WTC11 (cell line): ENCODE measurements at regions not wholly inside any gene's neighbourhood (a gene's known extent, or its start where the extent isn't known, plus 50 kb on each side); places are given as distances from the start of the nearest gene placed in this dataset.

Experiments
- ATAC-seq: fragments of 200-7000 bp; cut with Tn5 transposase; 2 replicates; pipeline ENCODE4 v1.10.0; 2021; ENCODE audit warnings: mild to moderate bottlenecking, moderate library complexity
- CTCF ChIA-PET: fragments of 300-600 bp; sonication (Branson Sonifier 250); formaldehyde crosslinking; loops from one replicate; lab custom pipeline; 2021; ENCODE audit warnings: antibody characterized with exemption; lab: Charles Lee
- POLR2A ChIA-PET: fragments of 350-600 bp; sonication (Branson Sonifier 250); formaldehyde crosslinking; loops from one replicate; lab custom pipeline; 2021; ENCODE audit warnings: antibody characterized with exemption; lab: Charles Lee
- DNase-seq: peaks from one replicate; pipeline ENCODE4 v3.0.0; 2021; ENCODE audit warnings: low spot score
- H3K27ac Mint-ChIP-seq: 2 replicates; pipeline ENCODE4 v1.8.0; 2021; ENCODE audit warnings: mixed read lengths
- H3K27me3 Mint-ChIP-seq: 2 replicates; pipeline ENCODE4 v1.8.0; 2021; ENCODE audit warnings: low read depth, mild to moderate bottlenecking, moderate library complexity, mixed read lengths
- H3K36me3 Mint-ChIP-seq: 2 replicates; pipeline ENCODE4 v1.8.0; 2021; ENCODE audit warnings: mixed read lengths
- H3K4me1 Mint-ChIP-seq: 2 replicates; pipeline ENCODE4 v1.8.0; 2022; ENCODE audit warnings: mixed read lengths
- H3K4me3 Mint-ChIP-seq: 2 replicates; pipeline ENCODE4 v1.8.0; 2021; ENCODE audit warnings: mild to moderate bottlenecking, moderate library complexity, mixed read lengths
- H3K9me3 Mint-ChIP-seq: 2 replicates; pipeline ENCODE4 v1.8.0; 2021; ENCODE audit warnings: mixed read lengths
- AFF4 ChIP-seq: sonication (generic); formaldehyde crosslinking; IDR thresholded peaks from 2 replicates; pipeline ENCODE4 v1.8.1; 2023; ENCODE audit warnings: mild to moderate bottlenecking, missing genetic modification reagents, borderline replicate concordance
- ATF1 ChIP-seq: sonication (generic); formaldehyde crosslinking; IDR thresholded peaks from 2 replicates; pipeline ENCODE4 v1.8.1; 2023; ENCODE audit warnings: mild to moderate bottlenecking, moderate library complexity, missing genetic modification reagents
- ESRRA ChIP-seq: sonication (generic); formaldehyde crosslinking; IDR thresholded peaks from 2 replicates; pipeline ENCODE4 v1.8.1; 2022; ENCODE audit warnings: mild to moderate bottlenecking, missing genetic modification reagents, borderline replicate concordance
- FOXJ3 ChIP-seq: sonication (generic); formaldehyde crosslinking; IDR thresholded peaks from 2 replicates; pipeline ENCODE4 v1.9.0; 2021; ENCODE audit warnings: missing genetic modification reagents, mild to moderate bottlenecking, borderline replicate concordance
- IRF2 ChIP-seq: sonication (generic); formaldehyde crosslinking; IDR thresholded peaks from 2 replicates; pipeline ENCODE4 v1.8.0; 2022; ENCODE audit warnings: low read depth, missing genetic modification reagents, borderline replicate concordance
- TEAD1 ChIP-seq: sonication (generic); formaldehyde crosslinking; IDR thresholded peaks from 2 replicates; pipeline ENCODE4 v1.8.0; 2022; ENCODE audit warnings: mild to moderate bottlenecking, missing genetic modification reagents
- ZBTB43 ChIP-seq: sonication (generic); formaldehyde crosslinking; IDR thresholded peaks from 2 replicates; pipeline ENCODE4 v1.8.1; 2023; ENCODE audit warnings: mild to moderate bottlenecking, missing genetic modification reagents
- ZNF263 ChIP-seq: sonication (generic); formaldehyde crosslinking; IDR thresholded peaks from 2 replicates; pipeline ENCODE4 v1.8.1; 2022; ENCODE audit warnings: low read depth, mild to moderate bottlenecking, moderate library complexity, missing genetic modification reagents
- ZNF423 ChIP-seq: fragments of 250-450 bp; sonication (Bioruptor Pico); IDR thresholded peaks from 2 replicates; pipeline ENCODE4 v2.1.2; 2022; ENCODE audit warnings: mild to moderate bottlenecking, moderate library complexity
- ZNF671 ChIP-seq: fragments of 250-450 bp; sonication (Bioruptor Pico); IDR thresholded peaks from 2 replicates; pipeline ENCODE4 v1.8.0; 2021; ENCODE audit warnings: mild to moderate bottlenecking
- TF ChIP-seq, protein P1 (sequence below): fragments of 250-450 bp; sonication (Bioruptor Pico); IDR thresholded peaks from 2 replicates; pipeline ENCODE4 v1.9.0; 2021; ENCODE audit warnings: mild to moderate bottlenecking, borderline replicate concordance
- TF ChIP-seq, protein P2 (sequence below): fragments of 250-450 bp; sonication (Bioruptor Pico); IDR thresholded peaks from 2 replicates; pipeline ENCODE4 v1.9.0; 2021; ENCODE audit warnings: mild to moderate bottlenecking
- TF ChIP-seq, protein P3 (sequence below): sonication (generic); formaldehyde crosslinking; IDR thresholded peaks from 2 replicates; pipeline ENCODE4 v1.8.1; 2022; ENCODE audit warnings: missing genetic modification reagents, borderline replicate concordance
- TF ChIP-seq, protein P4 (sequence below): sonication (generic); formaldehyde crosslinking; IDR thresholded peaks from 2 replicates; pipeline ENCODE4 v1.8.0; 2023; ENCODE audit warnings: mild to moderate bottlenecking, missing genetic modification reagents
- TF ChIP-seq, protein P5 (sequence below): fragments of 250-450 bp; sonication (Bioruptor Pico); IDR thresholded peaks from 2 replicates; pipeline ENCODE4 v1.8.0; 2021; ENCODE audit warnings: mild to moderate bottlenecking

DNA sequence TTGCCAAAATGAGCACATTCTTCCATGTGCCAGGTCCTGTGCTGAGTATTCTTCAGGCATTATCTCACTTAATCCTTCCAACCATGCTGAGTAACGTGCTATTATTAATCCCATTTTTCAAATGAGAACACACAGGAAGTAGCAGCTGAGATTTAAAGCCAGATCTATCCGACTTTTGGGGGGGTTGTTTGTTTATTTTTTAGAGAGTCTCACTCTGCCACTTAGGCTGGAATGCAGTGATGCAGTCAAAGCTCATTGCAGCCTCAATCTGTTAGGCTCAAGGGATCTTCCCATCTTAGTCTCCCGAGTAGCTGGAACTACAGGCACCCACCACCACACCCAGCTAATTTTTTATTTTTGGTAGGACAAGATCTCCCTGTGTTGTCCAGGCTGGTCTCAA is 55.5 kb upstream of the TRIM2 start:
- H3K4me1 Mint-ChIP-seq, result peaks cover 47% of the 10 kb centered on the region
- no peak for ATAC-seq
- CTCF ChIA-PET, result interaction anchor here (0.9 kb wide), 1 partner anchor 84 kb away, joined by 3 read pairs; no protein-coding TSS in a partner anchor

More for the DNA sequence above, 55.5 kb upstream of the TRIM2 start:
- H3K36me3 Mint-ChIP-seq, result no peaks in the 10 kb centered on the region
- H3K4me3 Mint-ChIP-seq, result no peak overlapping the region
- peaks cover 30% of the 10 kb centered on the region for H3K27me3 Mint-ChIP-seq
- H3K9me3 Mint-ChIP-seq, result no peaks in the 10 kb centered on the region
- no peak for DNase-seq
- POLR2A ChIA-PET, result no interaction called here
- no peak overlapping the region for H3K27ac Mint-ChIP-seq
- TF ChIP-seq ATF1 (CRISPR knock-in tag) (no peak), TEAD1 (no peak), ESRRA (no peak), ZNF263 (CRISPR knock-in tag) (no peak), ZNF671 (CRISPR knock-in tag) (no peak), IRF2 (no peak), ZNF423 (no peak), AFF4 (CRISPR knock-in tag) (no peak), ZBTB43 (CRISPR knock-in tag) (no peak), FOXJ3 (CRISPR knock-in tag) (no peak)
- TF ChIP-seq, protein P1, sequence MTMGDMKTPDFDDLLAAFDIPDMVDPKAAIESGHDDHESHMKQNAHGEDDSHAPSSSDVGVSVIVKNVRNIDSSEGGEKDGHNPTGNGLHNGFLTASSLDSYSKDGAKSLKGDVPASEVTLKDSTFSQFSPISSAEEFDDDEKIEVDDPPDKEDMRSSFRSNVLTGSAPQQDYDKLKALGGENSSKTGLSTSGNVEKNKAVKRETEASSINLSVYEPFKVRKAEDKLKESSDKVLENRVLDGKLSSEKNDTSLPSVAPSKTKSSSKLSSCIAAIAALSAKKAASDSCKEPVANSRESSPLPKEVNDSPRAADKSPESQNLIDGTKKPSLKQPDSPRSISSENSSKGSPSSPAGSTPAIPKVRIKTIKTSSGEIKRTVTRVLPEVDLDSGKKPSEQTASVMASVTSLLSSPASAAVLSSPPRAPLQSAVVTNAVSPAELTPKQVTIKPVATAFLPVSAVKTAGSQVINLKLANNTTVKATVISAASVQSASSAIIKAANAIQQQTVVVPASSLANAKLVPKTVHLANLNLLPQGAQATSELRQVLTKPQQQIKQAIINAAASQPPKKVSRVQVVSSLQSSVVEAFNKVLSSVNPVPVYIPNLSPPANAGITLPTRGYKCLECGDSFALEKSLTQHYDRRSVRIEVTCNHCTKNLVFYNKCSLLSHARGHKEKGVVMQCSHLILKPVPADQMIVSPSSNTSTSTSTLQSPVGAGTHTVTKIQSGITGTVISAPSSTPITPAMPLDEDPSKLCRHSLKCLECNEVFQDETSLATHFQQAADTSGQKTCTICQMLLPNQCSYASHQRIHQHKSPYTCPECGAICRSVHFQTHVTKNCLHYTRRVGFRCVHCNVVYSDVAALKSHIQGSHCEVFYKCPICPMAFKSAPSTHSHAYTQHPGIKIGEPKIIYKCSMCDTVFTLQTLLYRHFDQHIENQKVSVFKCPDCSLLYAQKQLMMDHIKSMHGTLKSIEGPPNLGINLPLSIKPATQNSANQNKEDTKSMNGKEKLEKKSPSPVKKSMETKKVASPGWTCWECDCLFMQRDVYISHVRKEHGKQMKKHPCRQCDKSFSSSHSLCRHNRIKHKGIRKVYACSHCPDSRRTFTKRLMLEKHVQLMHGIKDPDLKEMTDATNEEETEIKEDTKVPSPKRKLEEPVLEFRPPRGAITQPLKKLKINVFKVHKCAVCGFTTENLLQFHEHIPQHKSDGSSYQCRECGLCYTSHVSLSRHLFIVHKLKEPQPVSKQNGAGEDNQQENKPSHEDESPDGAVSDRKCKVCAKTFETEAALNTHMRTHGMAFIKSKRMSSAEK (CRISPR knock-in tag), result no peak
- TF ChIP-seq, protein P2, sequence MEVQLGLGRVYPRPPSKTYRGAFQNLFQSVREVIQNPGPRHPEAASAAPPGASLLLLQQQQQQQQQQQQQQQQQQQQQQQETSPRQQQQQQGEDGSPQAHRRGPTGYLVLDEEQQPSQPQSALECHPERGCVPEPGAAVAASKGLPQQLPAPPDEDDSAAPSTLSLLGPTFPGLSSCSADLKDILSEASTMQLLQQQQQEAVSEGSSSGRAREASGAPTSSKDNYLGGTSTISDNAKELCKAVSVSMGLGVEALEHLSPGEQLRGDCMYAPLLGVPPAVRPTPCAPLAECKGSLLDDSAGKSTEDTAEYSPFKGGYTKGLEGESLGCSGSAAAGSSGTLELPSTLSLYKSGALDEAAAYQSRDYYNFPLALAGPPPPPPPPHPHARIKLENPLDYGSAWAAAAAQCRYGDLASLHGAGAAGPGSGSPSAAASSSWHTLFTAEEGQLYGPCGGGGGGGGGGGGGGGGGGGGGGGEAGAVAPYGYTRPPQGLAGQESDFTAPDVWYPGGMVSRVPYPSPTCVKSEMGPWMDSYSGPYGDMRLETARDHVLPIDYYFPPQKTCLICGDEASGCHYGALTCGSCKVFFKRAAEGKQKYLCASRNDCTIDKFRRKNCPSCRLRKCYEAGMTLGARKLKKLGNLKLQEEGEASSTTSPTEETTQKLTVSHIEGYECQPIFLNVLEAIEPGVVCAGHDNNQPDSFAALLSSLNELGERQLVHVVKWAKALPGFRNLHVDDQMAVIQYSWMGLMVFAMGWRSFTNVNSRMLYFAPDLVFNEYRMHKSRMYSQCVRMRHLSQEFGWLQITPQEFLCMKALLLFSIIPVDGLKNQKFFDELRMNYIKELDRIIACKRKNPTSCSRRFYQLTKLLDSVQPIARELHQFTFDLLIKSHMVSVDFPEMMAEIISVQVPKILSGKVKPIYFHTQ (CRISPR knock-in tag), result no peak
- TF ChIP-seq, protein P3, sequence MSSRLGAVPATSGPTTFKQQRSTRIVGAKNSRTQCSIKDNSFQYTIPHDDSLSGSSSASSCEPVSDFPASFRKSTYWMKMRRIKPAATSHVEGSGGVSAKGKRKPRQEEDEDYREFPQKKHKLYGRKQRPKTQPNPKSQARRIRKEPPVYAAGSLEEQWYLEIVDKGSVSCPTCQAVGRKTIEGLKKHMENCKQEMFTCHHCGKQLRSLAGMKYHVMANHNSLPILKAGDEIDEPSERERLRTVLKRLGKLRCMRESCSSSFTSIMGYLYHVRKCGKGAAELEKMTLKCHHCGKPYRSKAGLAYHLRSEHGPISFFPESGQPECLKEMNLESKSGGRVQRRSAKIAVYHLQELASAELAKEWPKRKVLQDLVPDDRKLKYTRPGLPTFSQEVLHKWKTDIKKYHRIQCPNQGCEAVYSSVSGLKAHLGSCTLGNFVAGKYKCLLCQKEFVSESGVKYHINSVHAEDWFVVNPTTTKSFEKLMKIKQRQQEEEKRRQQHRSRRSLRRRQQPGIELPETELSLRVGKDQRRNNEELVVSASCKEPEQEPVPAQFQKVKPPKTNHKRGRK (CRISPR knock-in tag), result no peak
- TF ChIP-seq, protein P4, sequence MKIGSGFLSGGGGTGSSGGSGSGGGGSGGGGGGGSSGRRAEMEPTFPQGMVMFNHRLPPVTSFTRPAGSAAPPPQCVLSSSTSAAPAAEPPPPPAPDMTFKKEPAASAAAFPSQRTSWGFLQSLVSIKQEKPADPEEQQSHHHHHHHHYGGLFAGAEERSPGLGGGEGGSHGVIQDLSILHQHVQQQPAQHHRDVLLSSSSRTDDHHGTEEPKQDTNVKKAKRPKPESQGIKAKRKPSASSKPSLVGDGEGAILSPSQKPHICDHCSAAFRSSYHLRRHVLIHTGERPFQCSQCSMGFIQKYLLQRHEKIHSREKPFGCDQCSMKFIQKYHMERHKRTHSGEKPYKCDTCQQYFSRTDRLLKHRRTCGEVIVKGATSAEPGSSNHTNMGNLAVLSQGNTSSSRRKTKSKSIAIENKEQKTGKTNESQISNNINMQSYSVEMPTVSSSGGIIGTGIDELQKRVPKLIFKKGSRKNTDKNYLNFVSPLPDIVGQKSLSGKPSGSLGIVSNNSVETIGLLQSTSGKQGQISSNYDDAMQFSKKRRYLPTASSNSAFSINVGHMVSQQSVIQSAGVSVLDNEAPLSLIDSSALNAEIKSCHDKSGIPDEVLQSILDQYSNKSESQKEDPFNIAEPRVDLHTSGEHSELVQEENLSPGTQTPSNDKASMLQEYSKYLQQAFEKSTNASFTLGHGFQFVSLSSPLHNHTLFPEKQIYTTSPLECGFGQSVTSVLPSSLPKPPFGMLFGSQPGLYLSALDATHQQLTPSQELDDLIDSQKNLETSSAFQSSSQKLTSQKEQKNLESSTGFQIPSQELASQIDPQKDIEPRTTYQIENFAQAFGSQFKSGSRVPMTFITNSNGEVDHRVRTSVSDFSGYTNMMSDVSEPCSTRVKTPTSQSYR, result no peak
- TF ChIP-seq, protein P5, sequence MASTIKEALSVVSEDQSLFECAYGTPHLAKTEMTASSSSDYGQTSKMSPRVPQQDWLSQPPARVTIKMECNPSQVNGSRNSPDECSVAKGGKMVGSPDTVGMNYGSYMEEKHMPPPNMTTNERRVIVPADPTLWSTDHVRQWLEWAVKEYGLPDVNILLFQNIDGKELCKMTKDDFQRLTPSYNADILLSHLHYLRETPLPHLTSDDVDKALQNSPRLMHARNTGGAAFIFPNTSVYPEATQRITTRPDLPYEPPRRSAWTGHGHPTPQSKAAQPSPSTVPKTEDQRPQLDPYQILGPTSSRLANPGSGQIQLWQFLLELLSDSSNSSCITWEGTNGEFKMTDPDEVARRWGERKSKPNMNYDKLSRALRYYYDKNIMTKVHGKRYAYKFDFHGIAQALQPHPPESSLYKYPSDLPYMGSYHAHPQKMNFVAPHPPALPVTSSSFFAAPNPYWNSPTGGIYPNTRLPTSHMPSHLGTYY (CRISPR knock-in tag), result no peak
- TF ChIP-seq, all 79 proteins: peak for 0
